Liver (tissue), 8 donors: ENCODE measurements at regions not wholly inside any gene's neighbourhood (a gene's known extent, or its start where the extent isn't known, plus 50 kb on each side); places are given as distances from the start of the nearest gene placed in this dataset.

ENCODE experiments used
- DNase-seq: peaks from one replicate; pipeline ENCODE4 v3.0.0-alpha.2; 2017; ENCODE audit warnings: low spot score
- H3K27ac ChIP-seq, 2 donors: one replicate each; pipeline ENCODE4 v1.7.0; 2013; ENCODE audit warnings: inconsistent platforms in 2 of 2, low read length in 2 of 2, control low read depth in 1 of 2, low read depth in 1 of 2, mild to moderate bottlenecking in 1 of 2
- H3K27me3 ChIP-seq, 4 donors: one replicate each; pipeline versions ENCODE4 v1.6.1 to v1.7.0; 2013; ENCODE audit warnings: low read length in 3 of 4, inconsistent platforms in 1 of 4, mild to moderate bottlenecking in 1 of 4, moderate library complexity in 1 of 4; ENCODE audit not compliant: control insufficient read depth in 4 of 4, insufficient read depth in 4 of 4
- H3K36me3 ChIP-seq, 4 donors: one replicate each; pipeline versions ENCODE4 v1.6.1 to v1.7.0; 2013; ENCODE audit warnings: low read length in 3 of 4, mild to moderate bottlenecking in 3 of 4, low read depth in 1 of 4, moderate library complexity in 1 of 4; ENCODE audit not compliant: control insufficient read depth in 4 of 4, insufficient read depth in 3 of 4
- H3K4me1 ChIP-seq, 4 donors: one replicate each; pipeline versions ENCODE4 v1.6.1 to v1.7.0; 2013; ENCODE audit warnings: low read length in 3 of 4, mild to moderate bottlenecking in 3 of 4, moderate library complexity in 1 of 4; ENCODE audit not compliant: control insufficient read depth in 4 of 4, insufficient read depth in 4 of 4
- H3K4me3 ChIP-seq, 3 donors: one replicate each; pipeline versions ENCODE4 v1.6.1 to v1.7.0; 2013; ENCODE audit warnings: low read length in 3 of 3, control low read depth in 1 of 3, low read depth in 1 of 3, mild to moderate bottlenecking in 1 of 3
- H3K9ac ChIP-seq, 2 donors: one replicate each; pipeline ENCODE4 v1.7.0; 2013; ENCODE audit warnings: low read length in 2 of 2, mild to moderate bottlenecking in 2 of 2, moderate library complexity in 2 of 2, control low read depth in 1 of 2, low read depth in 1 of 2
- H3K9me3 ChIP-seq, 4 donors: one replicate each; pipeline versions ENCODE4 v1.6.1 to v1.7.0; 2013; ENCODE audit warnings: low read length in 3 of 4; ENCODE audit not compliant: control insufficient read depth in 4 of 4
- ATF3 ChIP-seq: IDR thresholded peaks from 2 replicates; pipeline ENCODE4 v1.6.1; 2016; ENCODE audit warnings: antibody characterized with exemption
- CTCF ChIP-seq: fragments of 150-350 bp; IDR thresholded peaks from 2 replicates; pipeline ENCODE4 v1.5.1; 2017; ENCODE audit warnings: improper control_type of control experiment, low read depth, low read length; ENCODE audit not compliant: missing input control
- EGR1 ChIP-seq, 2 donors: IDR thresholded peaks; 2 replicates each; pipeline ENCODE4 v1.6.1; 2016 to 2018; ENCODE audit warnings: antibody characterized with exemption in 2 of 2, low read depth in 2 of 2
- FOXA1 ChIP-seq: IDR thresholded peaks from 2 replicates; pipeline ENCODE4 v1.6.1; 2016; ENCODE audit warnings: antibody characterized with exemption
- FOXA2 ChIP-seq: IDR thresholded peaks from 2 replicates; pipeline ENCODE4 v1.6.1; 2016; ENCODE audit warnings: antibody characterized with exemption
- GABPA ChIP-seq, 2 donors: IDR thresholded peaks in 1 of 2; conservative IDR thresholded peaks in 1 of 2; 2 replicates each; pipeline ENCODE4 v1.6.1; 2016; ENCODE audit warnings: antibody characterized with exemption in 2 of 2, mild to moderate bottlenecking in 1 of 2, moderate library complexity in 1 of 2
- HNF4A ChIP-seq, 2 donors: conservative IDR thresholded peaks; 2 replicates each; pipeline ENCODE4 v1.6.1; 2016; ENCODE audit warnings: antibody characterized with exemption in 2 of 2, mild to moderate bottlenecking in 2 of 2
- HNF4G ChIP-seq: IDR thresholded peaks from 2 replicates; pipeline ENCODE4 v1.6.1; 2016; ENCODE audit warnings: antibody characterized with exemption
- JUND ChIP-seq, 2 donors: IDR thresholded peaks; 2 replicates each; pipeline ENCODE4 v1.6.1; 2016; ENCODE audit warnings: antibody characterized with exemption in 2 of 2
- MAX ChIP-seq: IDR thresholded peaks from 2 replicates; pipeline ENCODE4 v1.6.1; 2016; ENCODE audit warnings: antibody characterized with exemption
- NR2F2 ChIP-seq: IDR thresholded peaks from 2 replicates; pipeline ENCODE4 v1.6.1; 2016; ENCODE audit warnings: antibody characterized with exemption
- RAD21 ChIP-seq, 2 donors: IDR thresholded peaks; 2 replicates each; pipeline ENCODE4 v1.6.1; 2016; ENCODE audit warnings: antibody characterized with exemption in 2 of 2, mild to moderate bottlenecking in 2 of 2
- REST ChIP-seq: IDR thresholded peaks from 2 replicates; pipeline ENCODE4 v1.6.1; 2016; ENCODE audit warnings: antibody characterized with exemption, mild to moderate bottlenecking
- RXRA ChIP-seq, 2 donors: IDR thresholded peaks; 2 replicates each; pipeline ENCODE4 v1.6.1; 2017 to 2018; ENCODE audit warnings: antibody characterized with exemption in 2 of 2, mild to moderate bottlenecking in 1 of 2
- SP1 ChIP-seq: IDR thresholded peaks from 2 replicates; pipeline ENCODE4 v1.6.1; 2018; ENCODE audit warnings: antibody characterized with exemption, mild to moderate bottlenecking
- TAF1 ChIP-seq: conservative IDR thresholded peaks from 2 replicates; pipeline ENCODE4 v1.6.1; 2016; ENCODE audit warnings: antibody characterized with exemption, mild to moderate bottlenecking
- YY1 ChIP-seq: IDR thresholded peaks from 2 replicates; pipeline ENCODE4 v1.6.1; 2016; ENCODE audit warnings: antibody characterized with exemption, mild to moderate bottlenecking
- ZBTB33 ChIP-seq: IDR thresholded peaks from 2 replicates; pipeline ENCODE4 v1.6.1; 2016; ENCODE audit warnings: antibody characterized with exemption
- WGBS: extraction: QIAGEN DNeasy Blood & Tissue Kit; methylation state at CpG from one replicate; pipeline ENCODE4 v1.1.7; 2013; 5-methylcytosine and 5-hydroxymethylcytosine counted together
- donor health status: healthy.
- donor health status: healthy.
- donor health status: healthy.
- donor health status: healthy.
- donor health status: healthy.

GRCh38 chr5:8362495-8362894 is 493.5 kb downstream of the MTRR start:
- H3K36me3 ChIP-seq = no peaks in the 10 kb centered on the region
- H3K9ac ChIP-seq = no peak overlapping the region
- H3K9me3 ChIP-seq = no peaks in the 10 kb centered on the region
- no peak overlapping the region for H3K27ac ChIP-seq
- no peaks in the 10 kb centered on the region for H3K27me3 ChIP-seq
- 24% methylated on average over 1 of the region's 1 CpG for WGBS
- DNase-seq = no peak
- no peaks in the 10 kb centered on the region for H3K4me1 ChIP-seq
- TF ChIP-seq TAF1 (no peak), EGR1 (IDR thresholded peaks at IDR 0.05; ENCODE audit: low read depth in 2 of 2) (no peak), FOXA1 (no peak), GABPA (IDR thresholded peaks at IDR 0.05 in 1 of 2, conservative IDR thresholded peaks at IDR 0.05 in 1 of 2) (no peak), ATF3 (no peak), CTCF (no peak), NR2F2 (no peak), YY1 (no peak), RAD21 (IDR thresholded peaks at IDR 0.05) (no peak), RXRA (IDR thresholded peaks at IDR 0.05) (no peak), MAX (no peak), HNF4A (conservative IDR thresholded peaks at IDR 0.05) (no peak), REST (no peak), HNF4G (no peak), JUND (IDR thresholded peaks at IDR 0.05) (no peak), SP1 (no peak), FOXA2 (no peak), ZBTB33 (no peak)
- H3K4me3 ChIP-seq = no peak overlapping the region

- no peaks in the 10 kb centered on the region for H3K36me3 ChIP-seq
- no peaks in the 10 kb centered on the region for H3K4me1 ChIP-seq
- H3K9ac ChIP-seq = no peak overlapping the region
- TF ChIP-seq TAF1 (no peak), FOXA2 (no peak), RAD21 (IDR thresholded peaks at IDR 0.05) (no peak), REST (no peak), SP1 (no peak), HNF4G (no peak)
- WGBS = 85% methylated on average over 3 of the region's 3 CpGs
- DNase-seq = no peak
- no peak overlapping the region for H3K27ac ChIP-seq
- no peaks in the 10 kb centered on the region for H3K9me3 ChIP-seq
- no peaks in the 10 kb centered on the region for H3K27me3 ChIP-seq
- H3K4me3 ChIP-seq = no peak overlapping the region
Measured at GRCh38 chr5:8363138-8363537, 494.2 kb downstream of the MTRR start.
